ENCODE measurements at regions not wholly inside any gene's neighbourhood (a gene's known extent, or its start where the extent isn't known, plus 50 kb on each side); places are given as distances from the start of the nearest gene placed in this dataset.

- no peak for TF ChIP-seq IRF5 (IDR thresholded peaks at IDR 0.05; ENCODE audit: borderline replicate concordance)
- TF ChIP-seq MYB (IDR thresholded peaks at IDR 0.05; ENCODE audit: borderline replicate concordance, low read depth, low read length): no peak
- TF ChIP-seq MAX (IDR thresholded peaks at IDR 0.05; ENCODE audit: low read depth, low read length): no peak
- no peak for TF ChIP-seq MYC (IDR thresholded peaks at IDR 0.05; ENCODE audit: insufficient read depth, insufficient read length, insufficient replicate concordance, low read length, severe bottlenecking)
- TF ChIP-seq MTA3 (IDR thresholded peaks at IDR 0.05; ENCODE audit: borderline replicate concordance, low read length): no peak
- TF ChIP-seq SPI1 (IDR thresholded peaks at IDR 0.05; ENCODE audit: borderline replicate concordance, insufficient read depth, low read depth, low read length): no peak
- no peak for TF ChIP-seq EED (IDR thresholded peaks at IDR 0.05; ENCODE audit: low read depth)
- TF ChIP-seq PRDM15 (CRISPR knock-in tag; IDR thresholded peaks at IDR 0.05): no peak
- no peak for TF ChIP-seq USF1 (IDR thresholded peaks at IDR 0.05; ENCODE audit: borderline replicate concordance, extremely low read length, insufficient read depth, low read depth, low read length)
- TF ChIP-seq POU2F2 (IDR thresholded peaks at IDR 0.05; ENCODE audit: borderline replicate concordance, low read depth, low read length): no peak
These were observed 365.3 kb downstream of the TENT5A start (continued) for GRCh38 chr6:81387163-81387562.
